KMS-11 (cell line): ENCODE measurements at regions not wholly inside any gene's neighbourhood (a gene's known extent, or its start where the extent isn't known, plus 50 kb on each side); places are given as distances from the start of the nearest gene placed in this dataset.

Source experiments
- H2AFZ ChIP-seq: fragments of 200-600 bp; sonication (generic); 2 replicates; pipeline ENCODE4 v1.6.1; 2016; ENCODE audit warnings: antibody characterized with exemption, mixed run types, low read depth
- H3K27ac ChIP-seq: fragments of 200-600 bp; sonication (generic); 2 replicates; pipeline ENCODE4 v1.6.1; 2016; ENCODE audit warnings: mild to moderate bottlenecking, mixed run types
- H3K27me3 ChIP-seq: fragments of 200-600 bp; sonication (generic); 2 replicates; pipeline ENCODE4 v1.6.1; 2017; ENCODE audit warnings: mild to moderate bottlenecking, low read depth, mixed run types, moderate library complexity; ENCODE audit not compliant: insufficient read depth
- H3K36me3 ChIP-seq: fragments of 200-600 bp; sonication (generic); 2 replicates; pipeline ENCODE4 v1.6.1; 2017; ENCODE audit warnings: mild to moderate bottlenecking, mixed run types; ENCODE audit not compliant: insufficient read depth
- H3K4me1 ChIP-seq: fragments of 200-600 bp; sonication (generic); 2 replicates; pipeline ENCODE4 v1.6.1; 2016; ENCODE audit warnings: mild to moderate bottlenecking, low read depth, mixed run types; ENCODE audit not compliant: poor library complexity, severe bottlenecking
- H3K4me2 ChIP-seq: fragments of 200-600 bp; sonication (generic); 2 replicates; pipeline ENCODE4 v1.7.0; 2016; ENCODE audit warnings: mild to moderate bottlenecking, mixed run types
- H3K4me3 ChIP-seq: fragments of 200-600 bp; sonication (generic); IDR thresholded peaks from 2 replicates; pipeline ENCODE4 v1.6.1; 2017; ENCODE audit warnings: low read depth, low read length, mixed read lengths; ENCODE audit not compliant: insufficient read depth
- H3K79me2 ChIP-seq: fragments of 200-600 bp; sonication (generic); 2 replicates; pipeline ENCODE4 v1.6.1; 2016; ENCODE audit warnings: low read depth, mixed run types; ENCODE audit not compliant: insufficient read depth
- H3K9ac ChIP-seq: fragments of 200-600 bp; sonication (generic); 2 replicates; pipeline ENCODE4 v1.6.1; 2016; ENCODE audit warnings: mild to moderate bottlenecking, mixed run types
- H4K20me1 ChIP-seq: fragments of 200-600 bp; sonication (generic); 2 replicates; pipeline ENCODE4 v1.6.1; 2016; ENCODE audit warnings: mild to moderate bottlenecking, mixed run types; ENCODE audit not compliant: insufficient read depth
- TF ChIP-seq, protein P1 (sequence below): fragments of 200-600 bp; sonication (generic); conservative IDR thresholded peaks from 2 replicates; pipeline ENCODE4 v1.6.1; 2017; ENCODE audit warnings: low read depth, mild to moderate bottlenecking, antibody characterized with exemption, low read length, moderate library complexity, mixed read lengths

DNA sequence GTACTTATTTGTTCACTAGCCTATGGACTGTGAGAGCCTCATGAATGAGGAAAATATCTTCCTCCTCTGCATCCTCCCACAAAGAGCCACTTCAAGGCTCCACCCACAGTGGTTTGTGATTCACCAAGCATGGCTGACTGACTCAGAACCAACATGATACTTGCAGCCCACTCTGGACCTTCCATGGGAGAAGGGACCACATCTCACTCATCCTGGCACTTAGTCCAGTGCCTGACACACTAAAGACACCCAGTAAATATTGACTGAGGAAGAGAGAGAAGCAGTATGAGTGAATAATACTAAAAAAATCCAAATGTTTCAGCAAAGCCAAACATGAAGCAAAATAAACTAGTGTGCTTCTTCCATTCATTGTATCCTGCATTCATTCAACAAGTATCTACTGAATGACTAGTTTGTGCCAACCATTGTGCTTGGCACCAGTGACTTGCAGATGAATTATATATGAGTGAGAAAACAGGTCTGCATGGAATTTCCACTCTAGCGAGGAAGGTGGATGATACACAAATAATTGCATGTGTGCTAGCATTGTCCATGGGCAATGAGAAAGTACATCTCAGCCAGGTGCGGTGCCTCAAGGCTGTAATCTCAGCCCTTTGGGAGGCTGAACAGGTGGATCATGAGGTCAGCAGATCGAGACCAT lies 54.9 kb upstream of the BLID start:
- no peak overlapping the region for H3K4me3 ChIP-seq
- TF ChIP-seq, protein P1, sequence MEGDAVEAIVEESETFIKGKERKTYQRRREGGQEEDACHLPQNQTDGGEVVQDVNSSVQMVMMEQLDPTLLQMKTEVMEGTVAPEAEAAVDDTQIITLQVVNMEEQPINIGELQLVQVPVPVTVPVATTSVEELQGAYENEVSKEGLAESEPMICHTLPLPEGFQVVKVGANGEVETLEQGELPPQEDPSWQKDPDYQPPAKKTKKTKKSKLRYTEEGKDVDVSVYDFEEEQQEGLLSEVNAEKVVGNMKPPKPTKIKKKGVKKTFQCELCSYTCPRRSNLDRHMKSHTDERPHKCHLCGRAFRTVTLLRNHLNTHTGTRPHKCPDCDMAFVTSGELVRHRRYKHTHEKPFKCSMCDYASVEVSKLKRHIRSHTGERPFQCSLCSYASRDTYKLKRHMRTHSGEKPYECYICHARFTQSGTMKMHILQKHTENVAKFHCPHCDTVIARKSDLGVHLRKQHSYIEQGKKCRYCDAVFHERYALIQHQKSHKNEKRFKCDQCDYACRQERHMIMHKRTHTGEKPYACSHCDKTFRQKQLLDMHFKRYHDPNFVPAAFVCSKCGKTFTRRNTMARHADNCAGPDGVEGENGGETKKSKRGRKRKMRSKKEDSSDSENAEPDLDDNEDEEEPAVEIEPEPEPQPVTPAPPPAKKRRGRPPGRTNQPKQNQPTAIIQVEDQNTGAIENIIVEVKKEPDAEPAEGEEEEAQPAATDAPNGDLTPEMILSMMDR = no peak
- no peak overlapping the region for H3K4me2 ChIP-seq
- no peaks in the 10 kb centered on the region for H3K36me3 ChIP-seq
- no peaks in the 10 kb centered on the region for H4K20me1 ChIP-seq
- no peak overlapping the region for H3K9ac ChIP-seq
- no peaks in the 10 kb centered on the region for H3K4me1 ChIP-seq
- H3K27me3 ChIP-seq = no peaks in the 10 kb centered on the region
- H3K27ac ChIP-seq = no peak overlapping the region
- no peaks in the 10 kb centered on the region for H3K79me2 ChIP-seq
- no peak overlapping the region for H2AFZ ChIP-seq

DNA sequence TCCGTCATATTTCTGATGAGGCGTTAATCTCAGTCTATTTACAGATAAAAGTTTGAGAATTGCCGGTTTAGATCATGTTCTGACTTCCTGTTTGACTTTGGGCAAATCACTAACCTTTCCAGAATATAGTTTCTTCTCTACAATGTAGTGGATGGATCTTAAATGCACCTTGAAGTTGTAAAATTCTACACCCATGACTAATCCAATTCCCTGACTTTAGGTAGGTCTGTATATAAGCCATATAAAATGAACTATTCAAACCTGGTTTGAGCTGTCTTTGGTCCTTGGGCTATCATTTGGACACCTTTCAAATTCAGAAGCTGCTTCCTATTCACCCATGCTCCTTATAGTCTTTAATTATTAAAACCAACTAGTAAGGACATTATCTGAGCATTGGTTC lies 52.2 kb upstream of the BLID start:
- no peaks in the 10 kb centered on the region for H3K27me3 ChIP-seq
- no peak overlapping the region for H3K4me3 ChIP-seq
- TF ChIP-seq, protein P1 = no peak
- H4K20me1 ChIP-seq = no peaks in the 10 kb centered on the region
- H3K9ac ChIP-seq = no peak overlapping the region
- H3K27ac ChIP-seq = no peak overlapping the region
- H3K36me3 ChIP-seq = no peaks in the 10 kb centered on the region
- no peak overlapping the region for H2AFZ ChIP-seq
- no peak overlapping the region for H3K4me2 ChIP-seq
- no peaks in the 10 kb centered on the region for H3K79me2 ChIP-seq
- H3K4me1 ChIP-seq = no peaks in the 10 kb centered on the region

DNA sequence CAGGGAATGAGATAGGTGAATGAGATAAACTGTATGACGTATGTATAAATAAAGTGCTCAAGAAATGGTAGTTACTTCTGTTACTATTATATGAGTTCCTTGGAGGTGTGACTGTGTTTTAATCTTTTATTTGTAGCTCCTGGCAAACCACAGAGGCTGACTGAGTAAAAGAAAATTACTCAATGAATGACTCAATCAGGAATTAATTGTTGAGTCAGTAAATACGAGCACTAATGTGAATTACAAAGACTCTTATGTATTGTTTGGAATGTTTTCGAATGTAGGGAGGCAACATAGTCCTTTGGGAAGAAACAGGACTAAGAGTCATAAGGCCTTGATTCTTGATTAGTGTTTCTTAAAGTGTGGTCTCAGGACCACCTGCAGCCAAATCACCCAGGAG lies 51.1 kb upstream of the BLID start:
- H3K27me3 ChIP-seq = no peaks in the 10 kb centered on the region
- H3K79me2 ChIP-seq = no peaks in the 10 kb centered on the region
- no peak overlapping the region for H2AFZ ChIP-seq
- TF ChIP-seq, protein P1 = no peak
- no peak overlapping the region for H3K4me2 ChIP-seq
- H4K20me1 ChIP-seq = no peaks in the 10 kb centered on the region
- no peak overlapping the region for H3K9ac ChIP-seq
- H3K4me3 ChIP-seq = no peak overlapping the region
- H3K4me1 ChIP-seq = no peaks in the 10 kb centered on the region
- H3K27ac ChIP-seq = no peak overlapping the region
- H3K36me3 ChIP-seq = no peaks in the 10 kb centered on the region

DNA sequence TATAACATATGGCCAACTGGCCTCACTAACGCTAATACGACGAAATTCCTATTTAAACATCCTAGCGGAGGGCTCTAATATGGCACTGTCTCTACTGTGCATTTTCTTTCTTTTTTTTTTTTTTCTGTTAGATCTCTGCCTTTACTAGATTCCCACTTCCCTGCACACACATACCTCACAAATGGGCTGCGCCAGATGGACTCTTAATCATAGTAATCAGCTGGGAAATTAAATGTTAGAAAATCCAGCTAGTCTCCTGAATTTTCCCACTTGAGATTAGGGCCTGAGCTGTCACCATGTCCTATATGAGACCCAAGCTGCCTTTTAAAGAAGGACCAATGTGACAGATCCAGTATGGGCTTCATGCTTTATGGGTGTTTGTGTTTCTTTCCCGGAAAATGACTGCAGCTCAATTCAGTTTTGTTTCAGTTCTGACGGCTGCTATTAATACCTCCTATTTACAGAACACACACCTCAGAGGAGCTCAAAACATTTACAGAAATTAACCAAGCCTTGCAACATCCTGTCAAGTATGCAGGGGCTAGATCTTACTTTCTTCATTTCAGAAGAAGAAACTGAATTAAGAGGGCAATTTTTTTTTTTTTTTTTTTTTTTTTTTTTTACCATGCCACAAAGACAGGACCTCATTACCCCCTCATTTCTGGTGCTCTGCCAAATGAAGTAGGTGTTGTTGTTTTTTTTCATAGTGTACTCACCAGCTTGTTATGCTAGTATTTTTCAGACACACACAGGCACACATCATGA lies 49.8 kb upstream of the BLID start:
- no peak overlapping the region for H3K4me2 ChIP-seq
- no peaks in the 10 kb centered on the region for H3K4me1 ChIP-seq
- no peaks in the 10 kb centered on the region for H3K27me3 ChIP-seq
- no peaks in the 10 kb centered on the region for H3K79me2 ChIP-seq
- TF ChIP-seq, protein P1 = no peak
- H3K4me3 ChIP-seq = no peak overlapping the region
- no peak overlapping the region for H2AFZ ChIP-seq
- H3K27ac ChIP-seq = no peak overlapping the region
- H4K20me1 ChIP-seq = no peaks in the 10 kb centered on the region
- H3K9ac ChIP-seq = no peak overlapping the region
- no peaks in the 10 kb centered on the region for H3K36me3 ChIP-seq
